NT2/D1 (cell line): ENCODE measurements at regions not wholly inside any gene's neighbourhood (a gene's known extent, or its start where the extent isn't known, plus 50 kb on each side); places are given as distances from the start of the nearest gene placed in this dataset.
A peak's percentile ranks its signal among the peaks of the same experiment; 100 is the strongest.

Source experiments
- DNase-seq: peaks from one replicate; pipeline ENCODE4 v3.0.0-alpha.2; 2011; ENCODE audit warnings: low read depth, low spot score
- H3K27me3 ChIP-seq: 2 replicates; pipeline ENCODE4 v1.6.0; 2011; ENCODE audit warnings: mild to moderate bottlenecking; ENCODE audit not compliant: insufficient read length, insufficient read depth
- H3K36me3 ChIP-seq: 2 replicates; pipeline ENCODE4 v1.6.1; 2011; ENCODE audit warnings: mild to moderate bottlenecking, low read length, mixed read lengths; ENCODE audit not compliant: insufficient read depth, insufficient read length
- H3K4me1 ChIP-seq: 2 replicates; pipeline ENCODE4 v1.5.1; 2011; ENCODE audit not compliant: insufficient read depth, insufficient read length
- H3K4me3 ChIP-seq: 2 replicates; pipeline ENCODE4 v1.5.1; 2011; ENCODE audit warnings: low read depth; ENCODE audit not compliant: insufficient read length
- H3K9ac ChIP-seq: 2 replicates; pipeline ENCODE4 v1.6.0; 2011; ENCODE audit warnings: low read depth; ENCODE audit not compliant: insufficient read length
- H3K9me3 ChIP-seq: 2 replicates; pipeline ENCODE4 v1.5.1; 2011; ENCODE audit warnings: mild to moderate bottlenecking, low read length; ENCODE audit not compliant: insufficient read depth
- SUZ12 ChIP-seq: IDR thresholded peaks from 2 replicates; pipeline ENCODE4 v1.6.1; 2011; ENCODE audit not compliant: insufficient read length, insufficient read depth; ENCODE audit errors: extremely low read depth
- YY1 ChIP-seq: IDR thresholded peaks from 2 replicates; pipeline ENCODE4 v1.6.1; 2011; ENCODE audit not compliant: insufficient read length, insufficient read depth
- ZNF274 ChIP-seq: IDR thresholded peaks from 2 replicates; pipeline ENCODE4 v1.6.1; 2011; ENCODE audit warnings: mild to moderate bottlenecking, low read depth, low read length

- no peak for DNase-seq
Observed at GRCh38 chr9:86642721-86643120, 288.5 kb upstream of the TUT7 start.

GRCh38 chr9:86641970-86642369 is 287.8 kb upstream of the TUT7 start:
- TF ChIP-seq SUZ12 = no peak
- TF ChIP-seq YY1 = no peak
- TF ChIP-seq ZNF274 = no peak
- no peak for DNase-seq
- H3K27me3 ChIP-seq = no peaks in the 10 kb centered on the region
- H3K9me3 ChIP-seq = no peaks in the 10 kb centered on the region
- H3K9ac ChIP-seq = no peak overlapping the region
- no peaks in the 10 kb centered on the region for H3K36me3 ChIP-seq
- H3K4me1 ChIP-seq = peaks cover 7% of the 10 kb centered on the region
- H3K4me3 ChIP-seq = no peak overlapping the region

More at GRCh38 chr9:86642721-86643120, 288.5 kb upstream of the TUT7 start:
- TF ChIP-seq SUZ12 (no peak), YY1 (no peak), ZNF274 (no peak)
- no peaks in the 10 kb centered on the region for H3K9me3 ChIP-seq
- no peaks in the 10 kb centered on the region for H3K36me3 ChIP-seq
- H3K27me3 ChIP-seq = no peaks in the 10 kb centered on the region
- no peak overlapping the region for H3K4me3 ChIP-seq
- H3K9ac ChIP-seq = no peak overlapping the region
- peaks cover 7% of the 10 kb centered on the region for H3K4me1 ChIP-seq

GRCh38 chr9:86639899-86640379 is 285.7 kb upstream of the TUT7 start:
- H3K36me3 ChIP-seq = no peaks in the 10 kb centered on the region
- H3K4me1 ChIP-seq = peaks cover 9% of the 10 kb centered on the region
- no peaks in the 10 kb centered on the region for H3K9me3 ChIP-seq
- no peaks in the 10 kb centered on the region for H3K27me3 ChIP-seq
- no peak overlapping the region for H3K4me3 ChIP-seq
- DNase-seq = no peak
- H3K9ac ChIP-seq = no peak overlapping the region
- TF ChIP-seq SUZ12 (no peak), ZNF274 (no peak), YY1 (no peak)

GRCh38 chr9:86639287-86639686 is 285.1 kb upstream of the TUT7 start:
- no peak for DNase-seq
- Histone ChIP-seq H3K4me1 (peaks cover 9% of the 10 kb centered on the region), H3K27me3 (no peaks in the 10 kb centered on the region)

GRCh38 chr9:86638109-86638508 is 283.9 kb upstream of the TUT7 start:
- Histone ChIP-seq H3K4me1 (peaks cover 6% of the 10 kb centered on the region), H3K4me3 (no peak overlapping the region), H3K27me3 (no peaks in the 10 kb centered on the region), H3K36me3 (no peaks in the 10 kb centered on the region), H3K9me3 (no peaks in the 10 kb centered on the region), H3K9ac (no peak overlapping the region)
- DNase-seq = no peak
- TF ChIP-seq YY1 (no peak), ZNF274 (no peak), SUZ12 (no peak)

More at GRCh38 chr9:86639287-86639686, 285.1 kb upstream of the TUT7 start:
- H3K4me3 ChIP-seq = no peak overlapping the region
- no peaks in the 10 kb centered on the region for H3K36me3 ChIP-seq
- H3K9me3 ChIP-seq = no peaks in the 10 kb centered on the region
- no peak for TF ChIP-seq ZNF274
- no peak for TF ChIP-seq YY1
- no peak for TF ChIP-seq SUZ12
- no peak overlapping the region for H3K9ac ChIP-seq

GRCh38 chr9:86637515-86637914 is 283.3 kb upstream of the TUT7 start:
- Histone ChIP-seq H3K4me3 (no peak overlapping the region), H3K27me3 (no peaks in the 10 kb centered on the region), H3K9me3 (no peaks in the 10 kb centered on the region), H3K9ac (no peak overlapping the region), H3K4me1 (peaks cover 3% of the 10 kb centered on the region), H3K36me3 (no peaks in the 10 kb centered on the region)
- peak; percentile 77 for DNase-seq
- TF ChIP-seq SUZ12 = no peak
- TF ChIP-seq YY1 = peak; percentile 56
- TF ChIP-seq ZNF274 = no peak

GRCh38 chr9:86636519-86636918 is 282.3 kb upstream of the TUT7 start:
- DNase-seq = no peak
- TF ChIP-seq SUZ12 = no peak
- TF ChIP-seq YY1 = no peak
- no peak overlapping the region for H3K9ac ChIP-seq
- H3K9me3 ChIP-seq = no peaks in the 10 kb centered on the region
- H3K4me3 ChIP-seq = no peak overlapping the region
- H3K4me1 ChIP-seq = peaks cover 2% of the 10 kb centered on the region
- no peaks in the 10 kb centered on the region for H3K36me3 ChIP-seq
- no peaks in the 10 kb centered on the region for H3K27me3 ChIP-seq

GRCh38 chr9:86636038-86636437 is 281.8 kb upstream of the TUT7 start:
- Histone ChIP-seq H3K27me3 (no peaks in the 10 kb centered on the region), H3K4me1 (peaks cover 2% of the 10 kb centered on the region), H3K9ac (no peak overlapping the region), H3K4me3 (no peak overlapping the region), H3K36me3 (no peaks in the 10 kb centered on the region), H3K9me3 (no peaks in the 10 kb centered on the region)
- no peak for DNase-seq
- TF ChIP-seq ZNF274 = no peak
- no peak for TF ChIP-seq YY1
- TF ChIP-seq SUZ12 = no peak
